Aorta (tissue), 5 donors: ENCODE measurements at regions not wholly inside any gene's neighbourhood (a gene's known extent, or its start where the extent isn't known, plus 50 kb on each side); places are given as distances from the start of the nearest gene placed in this dataset.
A peak's percentile ranks its signal among the peaks of the same experiment; 100 is the strongest.
"Not testable (repeated sequence)": the region's sequence is repeated elsewhere in the genome, so short reads cannot be mapped to it uniquely, and the experiment has no call there.

ENCODE experiments used
- ATAC-seq: fragments of 200-7000 bp; cut with Tn5 transposase; one replicate; pipeline ENCODE4 v1.9.1; 2022; ENCODE audit warnings: moderate library complexity; ENCODE audit not compliant: low FRiP score
- DNase-seq, 2 donors: peaks; one replicate each; pipeline ENCODE4 v3.0.0-alpha.2; 2020
- H3K27ac ChIP-seq, 2 donors: one replicate each; pipeline ENCODE4 v1.5.1; 2013; ENCODE audit warnings: low read length in 2 of 2, mild to moderate bottlenecking in 2 of 2, moderate library complexity in 2 of 2, control low read depth in 1 of 2, inconsistent platforms in 1 of 2, low read depth in 1 of 2
- H3K27me3 ChIP-seq, 2 donors: one replicate each; pipeline ENCODE4 v1.6.1; 2013; ENCODE audit warnings: control low read depth in 1 of 2, low read length in 1 of 2, mild to moderate bottlenecking in 1 of 2, moderate library complexity in 1 of 2; ENCODE audit not compliant: insufficient read depth in 2 of 2, control insufficient read depth in 1 of 2
- H3K36me3 ChIP-seq, 2 donors: one replicate each; pipeline ENCODE4 v1.6.1; 2013; ENCODE audit warnings: control low read depth in 1 of 2, low read length in 1 of 2, mild to moderate bottlenecking in 1 of 2; ENCODE audit not compliant: insufficient read depth in 2 of 2, control insufficient read depth in 1 of 2
- H3K4me1 ChIP-seq, 2 donors: one replicate each; pipeline ENCODE4 v1.6.1; 2013; ENCODE audit warnings: low read length in 2 of 2, control low read depth in 1 of 2, mild to moderate bottlenecking in 1 of 2, moderate library complexity in 1 of 2; ENCODE audit not compliant: insufficient read depth in 2 of 2, control insufficient read depth in 1 of 2
- H3K4me3 ChIP-seq, 2 donors: one replicate each; pipeline ENCODE4 v1.5.1; 2013; ENCODE audit warnings: low read length in 2 of 2, control low read depth in 1 of 2, mild to moderate bottlenecking in 1 of 2
- H3K9me3 ChIP-seq: one replicate; pipeline ENCODE4 v1.6.1; 2013; ENCODE audit warnings: mild to moderate bottlenecking, low read length; ENCODE audit not compliant: control insufficient read depth
- WGBS, 2 donors: extraction: QIAGEN DNeasy Blood & Tissue Kit; methylation state at CpG; one replicate each; pipeline ENCODE4 v1.1.7; 2013; 5-methylcytosine and 5-hydroxymethylcytosine counted together
- intact Hi-C, 2 donors: fragments of 100-400 bp; cut with DNase I; formaldehyde crosslinking; loops; one replicate each; pipeline versions ENCODE4 v1.14.2 to v1.15.0; 2022
- donor health status: healthy with polysubstance abuse.
- donor health status: Bipolar disorder and iron deficiency.
- donor health status: DM: no; HTN: no; CAD: no.
- donor health status: DM: no; HTN: no; CAD: no.
- donor health status: DM: yes; HTN: yes; CAD: no.

DNA sequence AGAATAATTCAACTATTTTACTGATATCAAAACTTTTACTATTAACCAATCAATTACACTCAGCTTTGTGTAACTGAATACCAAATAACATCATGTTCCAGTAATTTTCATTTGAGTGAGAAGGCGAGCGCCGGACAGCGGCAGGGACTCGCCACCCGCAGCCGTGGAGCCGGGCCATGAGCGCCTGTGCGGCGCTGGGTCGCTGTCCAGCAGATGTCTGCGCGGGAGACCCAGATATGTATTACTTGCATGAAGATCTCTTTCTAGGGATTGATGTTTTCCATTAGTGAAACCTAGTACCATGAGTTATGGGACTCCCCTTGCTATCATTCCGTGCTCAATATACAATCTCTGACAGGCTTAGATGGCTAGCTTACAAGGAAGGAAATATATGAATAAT is 245.1 kb upstream of the PRSS16 start:
- no peak overlapping the region for H3K4me3 ChIP-seq
- no peaks in the 10 kb centered on the region for H3K4me1 ChIP-seq
- WGBS, 2 donors, result 93 to 94% methylated on average over 15 of the region's 15 CpGs
- no peaks in the 10 kb centered on the region for H3K36me3 ChIP-seq
- H3K9me3 ChIP-seq, result no peaks in the 10 kb centered on the region
- intact Hi-C loops, result no loop called here
- no peak overlapping the region for H3K27ac ChIP-seq
- ATAC-seq (no peak), DNase-seq (no peak)
- no peaks in the 10 kb centered on the region for H3K27me3 ChIP-seq

DNA sequence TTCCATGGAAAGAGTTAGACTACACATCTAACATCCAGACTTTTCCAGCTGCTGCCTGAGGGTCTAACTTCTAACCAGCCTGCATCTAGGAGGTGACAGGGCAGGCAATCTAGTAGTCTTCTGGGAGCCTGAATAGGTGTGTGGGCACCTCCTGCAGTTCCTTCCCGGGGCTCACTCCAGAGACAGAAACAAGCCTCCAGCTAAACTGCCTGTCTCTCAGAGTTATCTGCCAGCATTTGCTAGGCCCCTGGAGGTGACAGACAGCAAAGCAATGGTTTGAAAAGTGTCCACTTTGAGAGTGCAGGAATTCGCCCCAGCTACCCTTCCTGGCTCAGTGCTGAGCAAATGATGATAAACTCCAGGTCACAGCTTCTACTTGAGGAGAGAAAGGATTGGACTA is 240.5 kb upstream of the PRSS16 start:
- WGBS, 2 donors, result 47 to 48% methylated on average over 2 of the region's 2 CpGs
- DNase-seq (no peak), ATAC-seq (no peak)
- Histone ChIP-seq H3K4me3 (no peak overlapping the region), H3K27me3 (no peaks in the 10 kb centered on the region), H3K9me3 (peaks cover 7% of the 10 kb centered on the region), H3K27ac (no peak overlapping the region), H3K4me1 (no peaks in the 10 kb centered on the region), H3K36me3 (no peaks in the 10 kb centered on the region)
- intact Hi-C loops, result no loop called here

- H3K9me3 ChIP-seq, H3K27me3 ChIP-seq, H3K4me3 ChIP-seq, H3K4me1 ChIP-seq, ATAC-seq, H3K36me3 ChIP-seq, intact Hi-C loops, H3K27ac ChIP-seq: not testable (repeated sequence)
- peak in 1 of 2 donors; percentile 52 for DNase-seq
- WGBS, 2 donors, result 94 to 97% methylated on average over 10 of the region's 10 CpGs
These were observed 238.9 kb upstream of the PRSS16 start for GRCh38 chr6:27008613-27009012.

GRCh38 chr6:27014053-27014452 is 233.4 kb upstream of the PRSS16 start:
- DNase-seq, H3K27me3 ChIP-seq, ATAC-seq, H3K36me3 ChIP-seq, H3K4me3 ChIP-seq, intact Hi-C loops, H3K27ac ChIP-seq, H3K4me1 ChIP-seq, H3K9me3 ChIP-seq: not testable (repeated sequence)
- 100% methylated on average over 1 to 2 of the region's 2 CpGs for WGBS, 2 donors

GRCh38 chr6:27016689-27017088 is 230.8 kb upstream of the PRSS16 start:
- Histone ChIP-seq H3K4me1 (no peaks in the 10 kb centered on the region), H3K9me3 (no peaks in the 10 kb centered on the region), H3K36me3 (no peaks in the 10 kb centered on the region), H3K27me3 (no peaks in the 10 kb centered on the region), H3K4me3 (no peak overlapping the region), H3K27ac (no peak overlapping the region)
- ATAC-seq (no peak), DNase-seq (no peak)
- intact Hi-C loops, result no loop called here
- whole genome bisulfite sequencing, 2 donors, result 1 to 42% methylated on average over 1 of the region's 1 CpG

DNA sequence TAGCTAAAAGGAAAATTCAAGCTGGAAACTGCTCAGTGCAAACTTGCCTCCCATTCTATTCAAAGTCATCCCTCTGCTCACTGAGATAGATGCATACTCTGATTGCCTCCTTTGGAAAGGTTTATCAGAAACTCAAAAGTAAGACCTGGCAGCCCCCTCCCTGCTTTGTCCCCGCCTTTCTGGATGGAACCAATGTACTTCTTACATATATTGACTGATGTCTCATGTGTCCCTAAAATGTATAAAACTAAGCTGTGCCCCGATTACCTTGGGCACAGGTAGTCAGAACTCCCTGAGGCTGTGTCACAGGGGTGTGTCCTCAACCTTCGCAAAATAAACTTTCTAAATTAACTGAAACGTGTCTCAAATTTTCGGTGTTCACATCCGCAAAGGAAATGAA is 229.1 kb upstream of the PRSS16 start:
- ATAC-seq, H3K27ac ChIP-seq, H3K27me3 ChIP-seq, DNase-seq, H3K4me3 ChIP-seq, H3K9me3 ChIP-seq, intact Hi-C loops, H3K36me3 ChIP-seq, H3K4me1 ChIP-seq: not testable (repeated sequence)
- 97 to 98% methylated on average over 6 of the region's 6 CpGs for WGBS, 2 donors

DNA sequence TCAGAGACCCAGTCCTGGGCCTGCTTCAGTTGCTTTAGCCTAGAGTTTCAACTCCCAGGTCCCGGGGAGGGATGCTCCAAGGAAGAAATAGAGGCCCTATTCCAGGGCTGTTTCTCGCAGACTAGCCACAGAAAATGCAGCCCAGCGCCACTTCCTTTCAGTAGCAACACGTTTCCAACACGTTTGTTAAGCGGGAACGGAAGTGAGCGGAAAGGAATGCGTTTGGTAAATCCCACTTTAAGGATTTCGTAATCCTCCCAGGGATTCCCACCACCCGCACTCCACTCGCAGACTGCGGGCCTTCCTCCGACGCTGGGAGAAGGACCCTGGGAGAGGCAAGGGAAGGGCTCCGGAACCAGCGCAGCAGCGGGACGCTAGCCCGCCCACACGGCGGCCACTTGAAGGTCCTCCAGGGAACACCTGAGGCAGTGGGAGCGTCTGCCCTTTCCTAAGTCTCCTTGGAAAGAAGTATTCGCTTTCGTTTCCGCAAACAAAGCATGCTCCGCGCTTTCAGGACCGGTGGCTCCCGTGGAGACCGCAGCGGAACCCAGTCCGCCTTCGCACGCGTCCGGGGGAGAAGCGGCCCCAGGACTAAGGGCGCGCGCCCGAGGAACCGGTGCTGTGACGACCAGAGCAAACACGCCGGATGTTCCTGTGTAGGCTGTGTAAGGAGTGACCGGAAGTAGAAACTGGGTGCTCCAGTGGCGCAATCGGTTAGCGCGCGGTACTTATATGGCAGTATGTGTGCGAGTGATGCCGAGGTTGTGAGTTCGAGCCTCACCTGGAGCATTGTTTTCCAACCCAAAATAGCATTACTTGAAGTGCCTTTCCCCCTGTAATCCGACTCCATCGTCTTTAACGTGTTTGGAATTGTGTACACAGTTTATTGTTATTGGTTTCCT is 227.6 kb upstream of the PRSS16 start:
- intact Hi-C loops, result no loop called here
- 1 to 2% methylated on average over 58 of the region's 58 CpGs for WGBS, 2 donors

GRCh38 chr6:27020553-27020880 is 227.0 kb upstream of the PRSS16 start:
- Histone ChIP-seq H3K27ac (peak overlapping the region in 1 of 2 donors; percentile 87), H3K9me3 (no peaks in the 10 kb centered on the region), H3K27me3 (no peaks in the 10 kb centered on the region), H3K4me1 (no peaks in the 10 kb centered on the region), H3K4me3 (peak overlapping the region in 1 of 2 donors; percentile 61), H3K36me3 (no peaks in the 10 kb centered on the region)
- no peak for DNase-seq
- WGBS, 2 donors, result 68 to 72% methylated on average over 9 of the region's 9 CpGs
- ATAC-seq, result no peak
- intact Hi-C loops, result no loop called here

More for the DNA sequence above, 227.6 kb upstream of the PRSS16 start:
- Histone ChIP-seq H3K36me3 (no peaks in the 10 kb centered on the region), H3K27ac (peak overlapping the region; percentile 34 to 87), H3K4me3 (peak overlapping the region; percentile 56 to 61), H3K4me1 (no peaks in the 10 kb centered on the region), H3K27me3 (no peaks in the 10 kb centered on the region), H3K9me3 (no peaks in the 10 kb centered on the region)
- peak; percentile 96 for ATAC-seq
- peak; percentile 86 to 93 for DNase-seq

GRCh38 chr6:27023664-27024063 is 223.8 kb upstream of the PRSS16 start:
- intact Hi-C loops, result no loop called here
- no peak overlapping the region for H3K27ac ChIP-seq
- H3K4me1 ChIP-seq, result no peaks in the 10 kb centered on the region
- no peak for ATAC-seq
- 92% methylated on average over 4 of the region's 4 CpGs for WGBS, 2 donors
- no peaks in the 10 kb centered on the region for H3K9me3 ChIP-seq
- no peaks in the 10 kb centered on the region for H3K36me3 ChIP-seq
- H3K27me3 ChIP-seq, result no peaks in the 10 kb centered on the region
- no peak overlapping the region for H3K4me3 ChIP-seq
- DNase-seq, result no peak
